C4-2B (cell line): ENCODE measurements at regions not wholly inside any gene's neighbourhood (a gene's known extent, or its start where the extent isn't known, plus 50 kb on each side); places are given as distances from the start of the nearest gene placed in this dataset.
"Not testable (repeated sequence)": the region's sequence is repeated elsewhere in the genome, so short reads cannot be mapped to it uniquely, and the experiment has no call there.

Experiments used
- ZFX ChIP-seq: fragments of 450-650 bp; IDR thresholded peaks from 2 replicates; pipeline ENCODE4 v1.6.1; 2017
- TF ChIP-seq, protein P1 (sequence below): fragments of 450-650 bp; conservative IDR thresholded peaks from 2 replicates; pipeline ENCODE4 v1.5.1; 2017; ENCODE audit warnings: mild to moderate bottlenecking

DNA sequence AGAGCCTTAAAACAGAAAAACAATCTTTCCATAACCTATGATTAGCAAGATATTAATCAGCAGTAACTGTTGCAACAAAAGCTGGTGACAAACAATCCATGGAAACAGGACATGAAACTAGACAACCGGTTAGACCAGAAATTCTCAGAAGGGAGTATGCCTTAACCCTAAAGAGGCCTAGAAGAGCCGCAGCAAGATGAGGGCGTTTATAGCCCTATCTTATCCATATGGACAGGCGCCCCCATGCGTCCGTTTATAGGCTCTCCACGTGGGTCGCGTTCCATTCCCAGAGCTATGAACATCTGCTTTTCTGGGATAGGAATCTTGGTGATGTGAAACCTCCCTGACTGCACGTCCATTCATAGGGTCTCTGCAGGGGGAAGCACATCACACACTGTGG lies 1662.7 kb upstream of the PABPC4L start:
- TF ChIP-seq, protein P1, sequence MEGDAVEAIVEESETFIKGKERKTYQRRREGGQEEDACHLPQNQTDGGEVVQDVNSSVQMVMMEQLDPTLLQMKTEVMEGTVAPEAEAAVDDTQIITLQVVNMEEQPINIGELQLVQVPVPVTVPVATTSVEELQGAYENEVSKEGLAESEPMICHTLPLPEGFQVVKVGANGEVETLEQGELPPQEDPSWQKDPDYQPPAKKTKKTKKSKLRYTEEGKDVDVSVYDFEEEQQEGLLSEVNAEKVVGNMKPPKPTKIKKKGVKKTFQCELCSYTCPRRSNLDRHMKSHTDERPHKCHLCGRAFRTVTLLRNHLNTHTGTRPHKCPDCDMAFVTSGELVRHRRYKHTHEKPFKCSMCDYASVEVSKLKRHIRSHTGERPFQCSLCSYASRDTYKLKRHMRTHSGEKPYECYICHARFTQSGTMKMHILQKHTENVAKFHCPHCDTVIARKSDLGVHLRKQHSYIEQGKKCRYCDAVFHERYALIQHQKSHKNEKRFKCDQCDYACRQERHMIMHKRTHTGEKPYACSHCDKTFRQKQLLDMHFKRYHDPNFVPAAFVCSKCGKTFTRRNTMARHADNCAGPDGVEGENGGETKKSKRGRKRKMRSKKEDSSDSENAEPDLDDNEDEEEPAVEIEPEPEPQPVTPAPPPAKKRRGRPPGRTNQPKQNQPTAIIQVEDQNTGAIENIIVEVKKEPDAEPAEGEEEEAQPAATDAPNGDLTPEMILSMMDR, result peak; percentile 75
- not testable (repeated sequence) for TF ChIP-seq ZFX
